HG03521 (cell line): ENCODE measurements at regions not wholly inside any gene's neighbourhood (a gene's known extent, or its start where the extent isn't known, plus 50 kb on each side); places are given as distances from the start of the nearest gene placed in this dataset.
"Not testable (repeated sequence)": the region's sequence is repeated elsewhere in the genome, so short reads cannot be mapped to it uniquely, and the experiment has no call there.

ENCODE experiments used
- ATAC-seq: cut with Tn5 transposase; IDR thresholded peaks from one replicate; pipeline ENCODE4 v1.9.1; 2021; ENCODE audit warnings: mild to moderate bottlenecking, moderate library complexity; ENCODE audit not compliant: unreplicated experiment

DNA sequence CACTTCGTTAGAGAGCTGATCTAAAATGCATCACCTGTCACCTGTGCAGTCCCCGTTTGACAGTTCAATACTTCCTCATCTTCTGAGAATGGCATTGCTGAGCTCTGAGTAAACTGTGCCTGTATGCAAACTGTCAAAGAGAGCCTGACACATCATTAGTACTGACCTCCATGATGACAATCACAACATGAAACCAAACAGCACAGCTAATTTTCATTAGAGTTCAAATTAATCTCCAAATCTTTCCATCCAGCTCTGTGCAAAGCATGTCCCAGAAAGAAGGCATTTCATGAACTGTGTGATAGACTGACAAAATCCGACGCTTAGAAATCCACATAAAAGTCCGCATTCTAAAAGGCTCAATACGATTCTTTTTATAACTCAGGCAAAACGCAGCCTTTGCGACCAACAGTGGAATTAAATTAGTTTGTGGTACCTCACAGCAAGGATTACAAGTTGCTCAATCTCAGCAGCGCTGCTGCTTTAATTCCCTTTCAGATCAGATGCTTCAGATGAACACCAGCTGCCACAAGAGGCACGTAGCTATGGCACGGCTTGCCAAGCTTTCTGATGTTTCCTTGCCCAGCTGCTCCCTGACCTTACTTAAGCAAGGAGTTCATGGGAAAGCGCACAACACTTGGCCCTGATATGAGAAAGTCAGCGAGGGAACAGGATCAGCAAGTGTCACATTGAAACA, 765.5 kb upstream of the PRMT6 start:
- ATAC-seq, result no peak

DNA sequence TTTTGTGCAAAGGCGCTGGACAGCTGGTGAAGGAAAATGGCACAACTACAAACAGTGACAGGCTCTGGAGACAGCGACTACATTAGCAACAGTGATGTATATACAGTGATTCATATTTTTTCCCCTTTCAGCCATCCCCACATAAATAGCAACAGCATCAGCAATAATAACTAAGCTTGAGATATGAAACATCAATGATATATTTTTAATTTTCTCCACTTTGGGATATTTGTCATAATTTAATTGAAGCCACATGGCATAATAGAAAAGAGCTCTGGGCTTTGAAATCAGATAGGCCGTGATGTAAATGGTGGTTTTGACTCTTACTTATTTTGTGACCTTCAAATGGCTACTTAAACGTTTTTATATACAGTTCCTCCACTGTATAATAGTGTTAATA, 764.3 kb upstream of the PRMT6 start:
- ATAC-seq, result no peak

DNA sequence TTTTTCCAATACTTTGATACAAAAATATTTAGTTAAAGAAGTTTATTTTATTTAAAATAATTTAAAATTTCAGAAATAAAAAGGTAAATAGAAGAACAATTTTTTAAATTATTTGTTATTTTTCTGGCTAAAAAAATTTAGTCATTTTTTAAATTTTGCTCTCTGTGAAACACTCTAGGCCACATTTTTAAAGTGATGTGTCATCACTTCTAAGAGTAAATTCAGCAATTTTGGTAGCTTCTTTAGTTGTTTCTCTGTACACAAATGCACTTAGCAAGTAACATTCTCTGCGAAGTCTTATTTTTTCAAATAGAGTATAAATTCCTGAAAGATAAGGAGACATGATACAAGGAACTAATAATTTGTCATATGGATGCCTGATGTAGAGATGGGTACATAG, 760.0 kb upstream of the PRMT6 start:
- no peak for ATAC-seq

DNA sequence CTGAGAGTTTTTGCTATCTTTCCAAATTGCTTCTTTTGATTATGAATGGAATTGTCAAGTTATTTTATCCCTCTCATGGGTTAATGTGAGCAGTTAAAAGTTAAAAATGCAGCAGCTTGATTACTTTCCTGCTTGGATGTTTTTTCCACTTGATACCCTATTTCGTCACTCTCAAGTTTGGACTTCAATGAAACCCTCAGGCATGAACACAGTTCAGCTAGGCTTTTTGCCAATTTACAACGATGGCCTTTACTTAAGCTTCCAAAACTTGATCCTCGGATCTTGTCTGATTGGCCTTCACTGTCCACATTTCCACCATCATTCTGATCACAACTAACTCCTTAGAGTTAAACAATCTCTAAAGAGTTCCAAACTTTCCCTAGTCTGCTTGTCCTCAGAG, 752.4 kb upstream of the PRMT6 start:
- no peak for ATAC-seq

DNA sequence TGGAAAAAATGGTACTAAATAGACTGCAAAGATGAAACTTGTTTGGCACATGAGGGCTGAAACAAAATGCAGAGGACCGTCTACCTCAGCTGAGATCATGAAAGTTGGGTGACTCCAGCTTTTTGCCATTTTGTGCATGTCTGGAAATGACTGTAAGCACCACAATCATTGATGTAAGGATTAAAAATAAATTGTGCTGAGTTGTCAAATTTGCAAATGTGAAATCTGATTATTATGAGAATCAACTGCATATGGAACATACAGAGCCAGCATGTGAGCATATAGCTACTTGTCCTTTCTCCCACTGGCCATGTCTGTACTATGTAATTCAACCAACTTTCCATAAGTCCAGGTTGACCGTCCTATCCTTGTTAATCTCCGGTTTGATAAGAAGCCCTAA, 736.9 kb upstream of the PRMT6 start:
- ATAC-seq, result no peak

DNA sequence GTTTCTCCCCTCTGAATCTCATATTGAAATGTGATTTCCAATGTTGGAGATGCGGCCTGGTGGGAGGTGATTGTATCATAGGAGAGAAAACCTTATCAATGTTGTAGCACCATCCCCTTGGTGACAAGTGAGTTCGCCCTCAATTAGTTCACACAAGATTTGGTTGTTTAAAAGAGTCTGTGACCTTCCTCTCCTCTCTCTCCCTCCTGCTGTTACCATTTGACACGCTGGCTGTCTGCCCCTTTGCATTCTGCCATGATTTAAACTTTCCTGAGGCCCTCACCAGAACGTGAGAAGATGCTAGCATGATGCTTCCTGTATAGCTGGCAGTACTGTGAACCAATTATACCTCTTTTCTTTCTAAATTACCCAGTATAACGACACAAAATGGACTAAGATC, 730.9 kb upstream of the PRMT6 start:
- no peak for ATAC-seq

DNA sequence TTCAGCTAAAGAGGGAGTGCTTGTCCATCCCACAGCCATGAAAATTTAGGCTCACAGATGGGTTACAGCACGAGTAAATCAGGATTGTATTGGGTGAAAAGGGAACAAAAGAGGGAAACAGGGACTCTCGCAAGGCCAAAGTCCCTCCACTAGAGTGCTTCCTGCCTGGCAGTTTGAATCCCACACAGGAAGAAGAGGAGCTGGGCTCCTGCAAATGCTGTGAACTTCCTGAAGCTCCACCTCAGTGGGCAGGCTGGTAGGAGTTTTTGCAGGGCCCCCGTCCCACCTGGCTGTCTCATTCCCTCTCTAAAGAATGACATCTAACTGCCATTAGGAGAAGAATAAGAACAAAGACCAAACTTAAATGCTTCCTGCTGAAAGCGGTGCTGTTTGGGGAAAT, 712.0 kb upstream of the PRMT6 start:
- ATAC-seq, result no peak

DNA sequence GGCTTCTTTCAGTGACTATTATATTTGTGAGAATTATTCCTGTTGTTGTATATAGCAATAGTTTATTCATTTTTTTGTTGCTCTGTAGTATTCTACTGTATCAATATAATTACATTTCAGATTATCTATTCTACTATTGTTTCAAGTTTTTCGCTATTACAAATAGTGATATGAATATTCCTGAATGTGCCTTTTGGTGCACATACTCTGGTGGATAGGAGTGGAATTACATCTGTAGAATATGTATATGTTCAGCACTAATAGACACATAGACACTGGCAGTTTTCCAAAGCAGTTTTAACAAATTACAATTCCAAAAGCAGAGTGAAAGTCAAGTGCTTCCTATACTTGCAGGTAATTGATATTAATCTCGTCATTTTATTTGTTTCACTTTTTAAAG, 696.2 kb upstream of the PRMT6 start:
- no peak for ATAC-seq

DNA sequence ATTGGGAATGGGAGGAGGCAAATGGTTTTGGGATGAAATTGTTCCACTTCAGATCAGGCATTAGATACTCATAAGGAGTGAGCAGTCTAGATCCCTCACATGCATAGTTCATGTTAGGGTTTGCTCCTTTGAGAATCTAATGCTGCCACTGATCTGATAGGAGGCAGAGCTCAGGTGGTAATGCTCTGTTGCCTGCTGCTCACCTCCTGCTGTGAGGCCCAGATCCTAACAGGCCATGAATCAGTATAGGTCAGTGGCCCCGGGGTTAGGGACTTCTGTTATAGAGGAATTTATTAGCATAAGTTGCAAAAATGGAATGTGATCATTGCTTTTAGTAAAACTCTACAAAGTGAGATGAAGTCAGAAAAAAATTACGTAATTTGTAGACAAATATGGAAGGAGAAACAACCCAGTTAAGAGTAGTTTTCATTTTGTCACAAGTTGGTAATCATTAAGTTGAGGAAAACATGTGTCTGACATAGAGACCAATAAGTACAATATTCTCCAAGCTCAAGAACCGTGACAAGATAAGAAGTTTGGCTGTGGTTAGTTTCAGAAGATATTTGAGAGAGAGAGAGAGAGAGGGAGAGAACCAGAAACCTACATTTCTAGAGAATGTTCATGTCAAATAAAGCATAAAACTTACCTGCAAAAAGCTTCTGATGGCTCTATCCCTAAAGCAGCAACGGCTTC, 689.7 kb upstream of the PRMT6 start:
- no peak for ATAC-seq

DNA sequence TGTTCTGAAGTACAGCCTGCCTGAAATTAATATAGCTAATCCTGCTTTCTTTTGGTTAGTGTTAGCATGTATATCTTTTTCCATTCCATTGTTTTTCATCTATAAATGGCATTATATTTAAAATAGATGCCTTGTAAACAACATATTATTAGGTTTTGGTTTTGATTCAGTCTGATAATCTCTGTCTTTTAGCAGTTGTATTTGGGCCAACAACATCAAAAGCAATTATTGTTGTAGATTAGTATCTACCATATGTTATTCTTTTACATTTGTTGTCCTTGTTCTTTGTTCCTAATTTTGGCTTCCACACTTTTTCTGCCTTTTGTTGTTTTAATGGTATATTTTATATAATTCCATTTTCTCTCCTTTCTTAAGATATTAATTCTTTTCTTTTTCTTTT, 678.2 kb upstream of the PRMT6 start:
- ATAC-seq, result no peak

DNA sequence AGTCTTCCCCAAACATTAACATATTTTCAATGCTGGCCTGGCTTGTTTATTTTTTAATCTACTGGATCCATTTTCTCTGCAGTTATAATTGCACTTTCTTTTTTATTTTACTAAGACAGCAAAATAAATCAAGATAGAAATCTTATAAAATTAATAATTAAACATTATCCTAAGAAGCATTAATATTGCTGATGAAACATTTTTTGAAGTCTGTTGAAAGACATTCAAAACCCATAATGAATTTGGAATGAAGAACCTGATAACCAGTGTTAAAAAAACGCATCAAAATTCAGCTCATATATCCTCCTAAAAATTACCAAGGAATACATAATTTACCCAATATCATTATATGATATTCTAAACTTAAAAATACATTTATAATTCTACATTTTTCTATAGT, 675.7 kb upstream of the PRMT6 start:
- ATAC-seq, result no peak

DNA sequence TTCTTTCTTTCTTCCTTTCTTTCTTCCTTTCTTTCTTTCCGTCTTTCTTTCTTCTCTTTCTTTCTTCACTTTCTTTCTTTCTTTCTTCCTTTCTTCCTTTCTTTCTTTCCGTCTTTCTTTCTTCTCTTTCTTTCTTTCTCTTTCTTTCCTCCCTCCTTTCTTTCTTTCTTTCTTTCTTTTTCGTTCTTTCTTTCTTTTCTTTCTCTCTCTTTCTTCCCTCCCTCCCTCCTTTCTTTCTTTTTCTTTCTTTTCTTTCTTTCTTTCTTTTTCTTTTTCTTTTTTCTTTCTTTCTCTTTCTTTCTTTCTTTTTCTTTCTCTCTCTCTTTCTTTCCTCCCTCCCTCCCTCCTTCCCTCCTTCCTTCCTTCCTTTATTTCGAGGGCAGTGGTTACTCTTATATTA, 667.3 kb upstream of the PRMT6 start:
- ATAC-seq, result not testable (repeated sequence)

DNA sequence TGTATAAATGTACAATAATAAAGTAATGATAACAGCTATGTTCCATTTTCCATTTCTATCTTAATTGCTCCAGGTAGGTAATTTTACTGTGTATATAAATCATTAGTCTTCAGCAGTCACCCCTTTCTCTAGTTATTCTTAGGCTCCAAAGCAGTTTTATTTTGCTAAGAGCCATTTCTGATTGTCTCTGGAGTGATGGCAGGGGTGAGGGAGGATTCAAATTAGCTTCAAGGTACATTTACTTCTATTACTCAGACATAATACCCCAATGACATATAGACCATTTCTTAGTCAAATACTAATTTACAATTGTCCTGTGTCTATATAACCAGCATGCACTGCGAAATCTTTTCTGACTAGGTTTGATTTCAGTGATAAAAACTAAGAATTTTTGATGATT, 663.4 kb upstream of the PRMT6 start:
- no peak for ATAC-seq

DNA sequence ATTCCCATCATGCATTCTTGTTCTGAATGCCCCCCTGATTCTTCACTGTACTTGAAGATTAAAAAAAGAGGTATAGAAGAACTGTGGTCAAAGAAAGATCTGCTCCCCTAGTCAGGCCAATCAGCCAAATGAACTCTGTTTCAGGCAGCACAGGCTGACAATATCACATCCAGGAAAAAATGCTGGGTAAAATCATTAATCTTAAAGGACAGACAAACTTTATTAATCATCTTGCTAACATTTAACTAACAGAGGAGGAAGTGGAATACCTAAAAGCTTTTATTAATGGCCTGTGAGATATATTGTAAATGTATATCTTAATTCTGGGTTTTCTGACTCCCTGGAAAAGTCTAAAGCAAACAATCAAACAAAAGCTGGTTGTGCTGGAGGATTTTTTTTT, 660.5 kb upstream of the PRMT6 start:
- ATAC-seq, result no peak

DNA sequence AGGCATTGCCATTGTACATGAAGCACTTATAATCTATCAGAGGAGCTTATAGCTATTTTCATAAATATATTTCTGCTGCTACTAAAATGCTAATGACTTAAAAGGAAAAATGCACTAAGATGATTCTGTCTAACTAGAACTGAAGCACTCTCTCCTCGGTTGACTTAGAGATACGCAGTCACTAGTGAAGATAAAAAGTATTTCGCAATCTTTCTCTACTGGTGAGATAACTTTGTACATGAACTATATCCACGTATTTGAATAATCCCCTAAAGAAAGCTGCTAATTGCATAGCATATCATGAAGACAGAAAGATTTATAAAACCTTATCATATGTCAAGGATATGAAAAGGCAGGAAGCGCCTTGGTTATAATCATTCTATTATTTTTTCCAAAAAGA, 658.1 kb upstream of the PRMT6 start:
- ATAC-seq, result no peak

DNA sequence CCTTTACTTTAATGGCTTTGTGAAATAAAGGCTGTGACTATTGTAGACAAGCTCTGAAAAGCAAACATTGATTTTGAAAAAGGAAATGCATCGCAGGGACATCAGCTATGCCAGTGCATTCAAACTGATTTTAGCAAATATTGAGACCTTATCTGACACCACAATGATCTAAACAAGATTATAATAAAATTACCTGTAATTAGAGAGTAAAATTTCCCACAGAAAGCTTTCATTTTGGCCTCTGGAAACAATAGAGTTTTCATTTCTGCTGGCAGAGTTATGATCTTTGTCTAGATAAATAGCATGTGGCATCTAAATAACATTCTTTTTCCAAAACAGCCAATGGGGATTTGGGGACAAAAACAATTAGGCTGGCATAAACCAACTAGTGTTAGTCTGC, 650.4 kb upstream of the PRMT6 start:
- ATAC-seq, result no peak

DNA sequence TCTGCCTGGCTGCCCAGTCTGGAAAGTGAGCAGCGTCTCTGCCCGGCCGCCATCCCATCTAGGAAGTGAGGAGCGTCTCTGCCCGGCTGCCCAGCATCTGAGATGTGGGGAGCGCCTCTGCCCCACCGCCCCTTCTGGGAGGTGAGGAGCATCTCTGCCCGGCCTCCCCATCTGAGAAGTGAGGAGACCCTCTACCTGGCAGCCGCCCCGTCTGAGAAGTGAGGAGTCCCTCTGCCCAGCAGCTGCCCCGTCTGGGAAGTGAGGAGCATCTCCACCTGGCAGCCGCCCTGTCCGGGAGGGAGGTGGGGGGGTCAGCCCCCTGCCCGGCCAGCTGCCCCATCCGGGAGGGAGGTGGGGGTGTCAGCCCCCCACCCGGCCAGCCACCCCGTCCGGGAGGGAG, 644.2 kb upstream of the PRMT6 start:
- ATAC-seq, result not testable (repeated sequence)

DNA sequence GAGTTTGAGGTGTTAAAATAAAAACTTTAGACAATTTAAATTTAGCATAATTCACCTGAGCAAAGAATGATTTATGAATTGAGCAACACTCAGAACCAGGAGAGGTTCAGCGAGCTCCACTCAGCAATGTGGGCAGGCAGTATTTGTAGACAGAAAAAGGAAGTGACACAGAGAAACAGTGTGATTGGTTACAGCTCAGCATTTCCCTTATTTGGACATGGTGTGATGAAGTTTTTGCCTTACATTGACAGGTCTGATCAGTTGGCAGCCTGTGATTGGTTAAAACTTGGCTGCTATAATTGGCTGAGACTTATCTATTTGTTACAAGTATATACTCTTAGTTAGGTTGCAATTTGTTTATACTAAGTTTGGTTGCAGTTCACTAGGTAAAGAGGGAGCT, 621.2 kb upstream of the PRMT6 start:
- ATAC-seq, result no peak

DNA sequence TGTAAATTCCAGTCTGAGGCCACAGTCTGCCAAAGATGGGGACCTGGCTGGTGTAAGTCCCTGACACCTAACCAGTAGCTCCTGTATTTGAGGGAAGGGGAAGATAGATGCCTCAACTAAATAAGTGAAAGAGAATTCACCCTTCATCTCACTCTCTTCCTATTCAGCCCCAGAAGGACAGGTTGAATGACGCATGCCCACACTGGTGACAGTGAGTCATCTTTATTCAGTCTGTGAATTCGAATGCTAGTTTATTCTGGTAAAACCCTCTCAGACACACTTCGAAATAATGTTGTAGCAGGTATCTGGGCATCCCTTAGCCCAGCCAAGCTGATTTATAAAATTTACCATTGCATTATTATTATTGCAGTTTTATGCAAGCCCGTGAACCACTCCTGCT, 617.0 kb upstream of the PRMT6 start:
- no peak for ATAC-seq

DNA sequence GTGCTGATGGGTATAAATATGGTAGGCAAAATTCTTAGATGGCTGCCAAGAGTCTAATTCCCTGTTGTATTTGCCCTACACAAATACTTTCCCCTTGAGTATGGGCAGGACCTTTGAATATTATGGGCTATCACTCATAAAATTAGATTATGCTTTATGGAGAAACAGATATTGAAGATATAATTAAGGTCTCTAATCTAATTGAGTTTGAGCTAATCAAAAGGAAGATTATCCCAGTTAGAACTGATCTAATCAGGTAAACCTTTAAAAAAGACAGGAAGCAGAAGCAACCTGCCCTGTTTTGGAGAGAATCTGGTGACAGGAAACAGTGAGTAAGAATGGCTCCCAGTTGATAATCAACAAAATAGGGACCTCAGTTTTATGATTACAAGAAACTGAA, 609.0 kb upstream of the PRMT6 start:
- no peak for ATAC-seq

DNA sequence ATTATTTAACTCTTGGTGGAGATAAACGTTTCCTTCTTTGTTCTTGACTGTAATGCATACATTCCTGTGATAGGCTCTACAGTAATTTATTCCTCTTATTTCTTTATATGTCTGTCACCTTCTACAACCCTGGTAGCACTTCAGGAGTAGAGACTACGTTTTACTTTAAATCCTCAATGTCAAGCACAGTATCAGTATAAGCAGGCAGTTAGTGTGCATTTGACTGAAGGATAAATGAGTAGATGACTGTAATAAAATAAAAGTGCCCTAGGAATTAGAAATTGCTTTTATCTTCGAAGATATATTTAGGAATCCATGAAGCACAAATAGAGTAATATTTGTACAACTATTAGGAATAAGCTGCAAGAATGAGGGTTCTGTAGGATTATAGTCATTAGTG, 599.6 kb upstream of the PRMT6 start:
- no peak for ATAC-seq

DNA sequence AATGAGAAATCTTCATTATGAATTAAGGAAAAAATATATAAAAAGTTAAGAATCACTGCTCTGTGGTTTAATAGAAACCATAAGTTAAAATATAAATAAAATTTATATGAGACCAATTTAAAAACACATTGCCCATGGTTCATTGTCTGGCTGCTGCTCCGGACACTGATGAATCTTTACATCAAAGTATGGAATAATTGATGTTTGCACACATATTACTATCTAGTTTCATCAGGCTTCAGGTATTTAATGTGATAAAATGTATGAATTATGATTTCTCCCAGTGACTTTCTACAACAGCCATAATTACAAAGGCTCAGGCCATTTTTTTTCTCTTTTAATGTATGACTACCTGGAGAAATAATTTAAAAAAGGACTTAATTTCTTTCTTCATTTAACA, 599.1 kb upstream of the PRMT6 start:
- no peak for ATAC-seq

DNA sequence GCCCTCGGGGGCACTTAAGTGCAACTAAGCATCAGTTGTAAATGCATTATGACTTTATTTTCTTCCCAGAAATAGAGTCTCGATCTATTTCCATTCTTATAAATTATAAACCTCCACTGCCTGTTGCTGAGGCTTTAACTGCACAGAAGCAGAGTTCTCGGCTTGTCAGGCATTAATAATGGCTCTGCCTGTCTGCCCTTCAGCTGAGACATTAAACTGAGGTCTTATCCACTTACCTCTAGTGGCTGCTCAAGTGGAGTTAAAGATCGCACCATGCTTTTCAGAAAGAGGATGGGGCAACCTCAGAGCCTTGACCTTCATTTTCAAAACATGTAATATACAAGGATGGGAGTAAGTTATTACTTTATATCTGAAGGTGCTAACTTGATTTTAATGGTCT, 597.6 kb upstream of the PRMT6 start:
- ATAC-seq, result no peak
